MM.1S (cell line): ENCODE measurements at regions not wholly inside any gene's neighbourhood (a gene's known extent, or its start where the extent isn't known, plus 50 kb on each side); places are given as distances from the start of the nearest gene placed in this dataset.

Experiments
- DNase-seq: peaks from one replicate; pipeline ENCODE4 v3.0.0-alpha.2; 2015
- H2AFZ ChIP-seq: fragments of 300-600 bp; sonication (generic); 2 replicates; pipeline ENCODE4 v1.6.0; 2016; ENCODE audit warnings: antibody characterized with exemption, low read length
- H3F3A ChIP-seq: fragments of 300-600 bp; sonication (generic); 2 replicates; pipeline ENCODE4 v1.6.1; 2016; ENCODE audit warnings: mild to moderate bottlenecking, antibody characterized with exemption, low read length, moderate library complexity, mixed read lengths; ENCODE audit not compliant: insufficient read depth
- H3K27ac ChIP-seq: fragments of 300-600 bp; sonication (generic); 2 replicates; pipeline ENCODE4 v1.5.1; 2016; ENCODE audit warnings: mild to moderate bottlenecking, low read length
- H3K27me3 ChIP-seq: fragments of 300-600 bp; sonication (generic); replicated peaks from 2 replicates; pipeline ENCODE4 v1.6.0; 2016; ENCODE audit warnings: low read length; ENCODE audit not compliant: insufficient read depth
- H3K36me3 ChIP-seq: fragments of 300-600 bp; sonication (generic); replicated peaks from 2 replicates; pipeline ENCODE4 v1.6.1; 2016; ENCODE audit warnings: mild to moderate bottlenecking, low read length, mixed read lengths; ENCODE audit not compliant: insufficient read depth
- H3K4me1 ChIP-seq: fragments of 300-600 bp; sonication (generic); 2 replicates; pipeline ENCODE4 v1.6.1; 2016; ENCODE audit warnings: low read length, mixed read lengths
- H3K4me2 ChIP-seq: fragments of 300-600 bp; sonication (generic); 2 replicates; pipeline ENCODE4 v1.6.0; 2016; ENCODE audit warnings: low read depth, low read length
- H3K4me3 ChIP-seq: fragments of 300-600 bp; sonication (generic); 2 replicates; pipeline ENCODE4 v1.5.1; 2016; ENCODE audit warnings: low read length, mixed read lengths
- H3K79me2 ChIP-seq: fragments of 300-600 bp; sonication (generic); 2 replicates; pipeline ENCODE4 v1.6.1; 2016; ENCODE audit warnings: mixed run types, low read length, mixed read lengths
- H3K9ac ChIP-seq: fragments of 300-600 bp; sonication (generic); 2 replicates; pipeline ENCODE4 v1.6.1; 2016; ENCODE audit warnings: low read length, mixed read lengths
- H3K9me2 ChIP-seq: fragments of 300-600 bp; sonication (generic); replicated peaks from 2 replicates; pipeline ENCODE4 v1.6.1; 2016; ENCODE audit warnings: mild to moderate bottlenecking, low read length, mixed read lengths; ENCODE audit not compliant: insufficient read depth
- H3K9me3 ChIP-seq: fragments of 300-600 bp; sonication (generic); replicated peaks from 2 replicates; pipeline ENCODE4 v1.6.1; 2016; ENCODE audit warnings: mild to moderate bottlenecking, low read length, mixed read lengths; ENCODE audit not compliant: insufficient read depth
- H4K20me1 ChIP-seq: fragments of 300-600 bp; sonication (generic); 2 replicates; pipeline ENCODE4 v1.6.1; 2016; ENCODE audit warnings: mild to moderate bottlenecking, low read length, moderate library complexity, mixed read lengths; ENCODE audit not compliant: insufficient read depth
- EZH2 ChIP-seq: fragments of 300-600 bp; sonication (generic); optimal IDR thresholded peaks from 2 replicates; pipeline ENCODE3; 2017; ENCODE audit warnings: low read depth, mild to moderate bottlenecking, antibody characterized with exemption, low read length, mixed read lengths
- EZH2phosphoT487 ChIP-seq: fragments of 300-600 bp; sonication (generic); IDR thresholded peaks from 2 replicates; pipeline ENCODE4 v1.6.1; 2018; ENCODE audit warnings: antibody characterized with exemption, low read length
- TF ChIP-seq, protein P1 (sequence below): fragments of 300-600 bp; sonication (generic); IDR thresholded peaks from 2 replicates; pipeline ENCODE4 v1.5.1; 2016; ENCODE audit warnings: antibody characterized with exemption, low read length, mixed read lengths

DNA sequence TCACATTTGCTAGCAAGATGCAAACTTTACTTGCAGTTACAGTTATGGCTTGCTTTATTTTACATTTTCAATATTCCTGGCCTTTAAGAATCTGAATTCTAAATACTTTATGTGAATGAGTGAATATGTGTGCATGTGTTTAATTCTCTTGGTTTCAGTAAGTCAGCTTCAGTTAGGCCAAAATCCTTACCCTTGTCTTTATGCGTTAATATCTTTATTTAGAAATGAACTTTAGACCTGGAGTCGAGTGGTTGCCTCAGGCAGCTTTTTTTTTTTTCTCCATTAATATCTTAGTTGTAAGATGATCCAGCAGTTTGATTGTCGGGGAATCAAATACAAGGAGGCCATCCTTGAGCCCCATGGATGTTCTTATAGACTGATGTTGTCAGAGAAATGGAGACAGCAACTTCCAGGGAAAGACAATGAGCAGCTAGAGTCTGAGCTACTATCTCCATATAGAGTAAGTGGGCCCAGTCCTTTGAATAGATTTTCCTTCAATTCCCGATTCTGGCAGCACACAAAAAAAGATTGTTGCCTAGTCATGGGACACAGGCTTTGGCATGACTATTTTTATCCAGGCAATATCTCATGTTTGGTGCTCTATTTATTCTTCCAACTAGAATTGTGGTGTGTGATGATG, 398.0 kb downstream of the DHX35 start:
- H4K20me1 ChIP-seq = no peaks in the 10 kb centered on the region
- no peaks in the 10 kb centered on the region for H3K9me3 ChIP-seq
- no peaks in the 10 kb centered on the region for H3K9me2 ChIP-seq
- H3K79me2 ChIP-seq = no peaks in the 10 kb centered on the region
- H3F3A ChIP-seq = 0 out of 2 replicates have a peak, but pooled peaks cover 7% of the 10 kb centered on the region
- no peak overlapping the region for H3K4me3 ChIP-seq
- TF ChIP-seq EZH2 (no peak), EZH2phosphoT487 (no peak)
- TF ChIP-seq, protein P1, sequence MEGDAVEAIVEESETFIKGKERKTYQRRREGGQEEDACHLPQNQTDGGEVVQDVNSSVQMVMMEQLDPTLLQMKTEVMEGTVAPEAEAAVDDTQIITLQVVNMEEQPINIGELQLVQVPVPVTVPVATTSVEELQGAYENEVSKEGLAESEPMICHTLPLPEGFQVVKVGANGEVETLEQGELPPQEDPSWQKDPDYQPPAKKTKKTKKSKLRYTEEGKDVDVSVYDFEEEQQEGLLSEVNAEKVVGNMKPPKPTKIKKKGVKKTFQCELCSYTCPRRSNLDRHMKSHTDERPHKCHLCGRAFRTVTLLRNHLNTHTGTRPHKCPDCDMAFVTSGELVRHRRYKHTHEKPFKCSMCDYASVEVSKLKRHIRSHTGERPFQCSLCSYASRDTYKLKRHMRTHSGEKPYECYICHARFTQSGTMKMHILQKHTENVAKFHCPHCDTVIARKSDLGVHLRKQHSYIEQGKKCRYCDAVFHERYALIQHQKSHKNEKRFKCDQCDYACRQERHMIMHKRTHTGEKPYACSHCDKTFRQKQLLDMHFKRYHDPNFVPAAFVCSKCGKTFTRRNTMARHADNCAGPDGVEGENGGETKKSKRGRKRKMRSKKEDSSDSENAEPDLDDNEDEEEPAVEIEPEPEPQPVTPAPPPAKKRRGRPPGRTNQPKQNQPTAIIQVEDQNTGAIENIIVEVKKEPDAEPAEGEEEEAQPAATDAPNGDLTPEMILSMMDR = no peak
- H3K9ac ChIP-seq = no peak overlapping the region
- H2AFZ ChIP-seq = no peak overlapping the region
- DNase-seq = no peak
- H3K27ac ChIP-seq = no peak overlapping the region
- H3K4me2 ChIP-seq = no peak overlapping the region
- no peaks in the 10 kb centered on the region for H3K36me3 ChIP-seq
- H3K4me1 ChIP-seq = peaks cover 6% of the 10 kb centered on the region; the same call in 1 of the 2 replicates
- no peaks in the 10 kb centered on the region for H3K27me3 ChIP-seq

GRCh38 chr20:39358052-39358451, 395.9 kb downstream of the DHX35 start:
- Histone ChIP-seq H3K4me1 (peaks cover 6% of the 10 kb centered on the region; the same call in 1 of the 2 replicates), H3K9me2 (no peaks in the 10 kb centered on the region), H2AFZ (no peak overlapping the region), H3K79me2 (no peaks in the 10 kb centered on the region), H3K4me3 (no peak overlapping the region), H3K4me2 (peak overlapping the region; percentile 24; the same call in 1 of the 2 replicates), H3K9me3 (no peaks in the 10 kb centered on the region), H3K9ac (no peak overlapping the region), H3K36me3 (no peaks in the 10 kb centered on the region), H3F3A (0 out of 2 replicates have a peak, but pooled peaks cover 7% of the 10 kb centered on the region), H3K27ac (peak overlapping the region; percentile 54; the same call in 1 of the 2 replicates), H4K20me1 (no peaks in the 10 kb centered on the region), H3K27me3 (no peaks in the 10 kb centered on the region)
- peak; percentile 71 for DNase-seq
- TF ChIP-seq EZH2phosphoT487 (no peak), EZH2 (no peak)
- TF ChIP-seq, protein P1 = no peak

DNA sequence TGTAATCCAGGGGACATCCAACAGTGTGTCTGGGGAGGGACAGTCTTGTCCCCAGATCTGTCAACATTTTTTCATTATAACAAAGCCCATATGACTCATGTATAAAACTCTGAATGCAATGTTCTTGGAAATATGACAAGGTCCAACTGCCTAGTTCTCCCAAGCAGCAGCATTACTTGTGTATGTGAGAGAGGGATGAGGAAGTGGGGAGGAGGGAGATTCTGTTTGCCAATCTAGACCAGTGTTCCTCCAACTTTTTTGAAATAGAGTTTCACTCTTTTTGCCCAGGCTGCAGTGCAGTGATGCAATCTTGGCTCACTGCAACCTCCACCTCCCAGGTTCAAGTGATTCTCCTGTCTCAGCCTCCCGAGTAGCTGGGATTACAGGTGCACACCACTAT, 394.8 kb downstream of the DHX35 start:
- H3K9me3 ChIP-seq = no peaks in the 10 kb centered on the region
- H3K79me2 ChIP-seq = no peaks in the 10 kb centered on the region
- H4K20me1 ChIP-seq = no peaks in the 10 kb centered on the region
- H2AFZ ChIP-seq = no peak overlapping the region
- no peaks in the 10 kb centered on the region for H3K27me3 ChIP-seq
- DNase-seq = no peak
- H3K9ac ChIP-seq = no peak overlapping the region
- H3K27ac ChIP-seq = no peak overlapping the region
- H3F3A ChIP-seq = 0 out of 2 replicates have a peak, but pooled peaks cover 7% of the 10 kb centered on the region
- H3K9me2 ChIP-seq = no peaks in the 10 kb centered on the region
- no peak overlapping the region for H3K4me2 ChIP-seq
- H3K36me3 ChIP-seq = no peaks in the 10 kb centered on the region
- H3K4me1 ChIP-seq = peaks cover 6% of the 10 kb centered on the region; the same call in 1 of the 2 replicates
- no peak overlapping the region for H3K4me3 ChIP-seq
- TF ChIP-seq EZH2 (no peak), EZH2phosphoT487 (no peak)
- TF ChIP-seq, protein P1 = no peak
